ENCODE measurements at regions not wholly inside any gene's neighbourhood (a gene's known extent, or its start where the extent isn't known, plus 50 kb on each side); places are given as distances from the start of the nearest gene placed in this dataset.

GRCh38 chr3:54053882-54054281 lies 68.5 kb upstream of the CACNA2D3 start:
- Histone ChIP-seq H3K9me3 (ENCODE audit: low read depth, low read length) (no peaks in the 10 kb centered on the region), H3K36me3 (ENCODE audit: insufficient read depth, low read length) (no peaks in the 10 kb centered on the region), H3K4me3 (no peak overlapping the region), H3K27ac (no peak overlapping the region), H3K9ac (ENCODE audit: insufficient read length) (no peak overlapping the region)
- TF ChIP-seq FOXP2 (optimal IDR thresholded peaks at IDR 0.05; ENCODE audit: control extremely low read depth, extremely low read length, insufficient read depth) (no peak), EZH2 (IDR thresholded peaks at IDR 0.05) (no peak), POLR2AphosphoS5 (IDR thresholded peaks at IDR 0.05; ENCODE audit: borderline replicate concordance, low read depth, low read length) (no peak)
- DNase-seq (ENCODE audit: low read depth, low spot score): no peak

- DNase-seq (ENCODE audit: low read depth, low spot score): no peak
Observed at GRCh38 chr3:54053211-54053610, 69.1 kb upstream of the CACNA2D3 start.

DNA sequence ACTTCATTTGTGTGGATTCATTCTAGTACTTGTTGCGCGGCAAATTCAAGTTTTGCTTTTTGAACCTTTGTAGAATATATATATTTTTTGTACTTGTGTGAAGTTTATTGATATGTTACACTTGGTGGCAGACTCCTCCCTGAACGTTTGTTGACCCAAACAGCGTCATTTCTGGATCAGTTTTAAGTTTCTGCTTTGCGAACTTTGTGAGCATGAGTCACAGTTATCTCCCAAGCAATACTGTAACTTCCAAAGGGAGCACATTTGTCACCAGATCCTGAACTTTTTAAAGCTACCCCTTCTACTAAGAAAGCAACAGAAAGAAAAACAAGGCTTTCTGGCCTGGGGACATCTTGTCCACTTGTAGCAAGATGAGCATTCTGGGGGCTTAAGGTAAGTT lies 74.8 kb upstream of the CACNA2D3 start:
- DNase-seq (ENCODE audit: low read depth, low spot score): no peak
- Histone ChIP-seq H3K4me3 (no peak overlapping the region), H3K9me3 (ENCODE audit: low read depth, low read length) (no peaks in the 10 kb centered on the region), H3K36me3 (ENCODE audit: insufficient read depth, low read length) (no peaks in the 10 kb centered on the region), H3K9ac (ENCODE audit: insufficient read length) (no peak overlapping the region), H3K27ac (no peak overlapping the region)
- TF ChIP-seq EZH2 (IDR thresholded peaks at IDR 0.05): no peak
- TF ChIP-seq FOXP2 (optimal IDR thresholded peaks at IDR 0.05; ENCODE audit: control extremely low read depth, extremely low read length, insufficient read depth): no peak
- TF ChIP-seq POLR2AphosphoS5 (IDR thresholded peaks at IDR 0.05; ENCODE audit: borderline replicate concordance, low read depth, low read length): no peak

More at GRCh38 chr3:54053211-54053610, 69.1 kb upstream of the CACNA2D3 start:
- TF ChIP-seq EZH2 (IDR thresholded peaks at IDR 0.05) (no peak), POLR2AphosphoS5 (IDR thresholded peaks at IDR 0.05; ENCODE audit: borderline replicate concordance, low read depth, low read length) (no peak), FOXP2 (optimal IDR thresholded peaks at IDR 0.05; ENCODE audit: control extremely low read depth, extremely low read length, insufficient read depth) (no peak)
- Histone ChIP-seq H3K9me3 (ENCODE audit: low read depth, low read length) (no peaks in the 10 kb centered on the region), H3K27ac (no peak overlapping the region), H3K4me3 (no peak overlapping the region), H3K9ac (ENCODE audit: insufficient read length) (no peak overlapping the region), H3K36me3 (ENCODE audit: insufficient read depth, low read length) (no peaks in the 10 kb centered on the region)

DNA sequence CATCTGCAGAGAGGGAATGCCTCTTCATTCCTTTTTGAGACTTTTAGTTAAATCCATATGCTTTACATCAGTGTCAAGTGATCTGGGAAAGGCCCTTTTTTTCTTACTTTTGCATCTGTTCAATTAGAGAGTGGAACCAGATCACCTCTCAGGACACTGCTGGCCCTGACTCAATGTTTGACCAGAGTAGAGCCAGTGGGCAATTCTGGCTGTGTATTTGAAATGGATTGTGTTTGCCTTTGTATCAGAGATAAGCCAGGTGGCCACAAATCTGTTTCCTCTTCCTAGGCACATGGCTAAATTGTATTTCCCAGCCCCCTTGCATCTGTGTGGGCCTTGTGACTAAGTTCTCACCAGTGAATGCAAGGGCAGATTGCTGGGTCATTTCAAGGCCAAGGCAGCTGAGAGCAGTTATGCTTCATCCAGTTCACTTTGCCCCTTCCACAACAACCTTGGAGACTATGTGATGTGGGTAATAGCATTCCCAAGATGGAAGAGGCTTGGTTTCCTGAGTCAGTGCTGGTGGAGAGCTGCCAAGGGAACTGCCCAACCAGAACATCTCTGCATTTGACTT lies 75.6 kb upstream of the CACNA2D3 start:
- Histone ChIP-seq H3K4me3 (no peak overlapping the region), H3K36me3 (ENCODE audit: insufficient read depth, low read length) (no peaks in the 10 kb centered on the region), H3K9ac (ENCODE audit: insufficient read length) (no peak overlapping the region), H3K27ac (no peak overlapping the region), H3K9me3 (ENCODE audit: low read depth, low read length) (no peaks in the 10 kb centered on the region)
- TF ChIP-seq FOXP2 (optimal IDR thresholded peaks at IDR 0.05; ENCODE audit: control extremely low read depth, extremely low read length, insufficient read depth): no peak
- no peak for TF ChIP-seq POLR2AphosphoS5 (IDR thresholded peaks at IDR 0.05; ENCODE audit: borderline replicate concordance, low read depth, low read length)
- no peak for TF ChIP-seq EZH2 (IDR thresholded peaks at IDR 0.05)
- DNase-seq (ENCODE audit: low read depth, low spot score): no peak

GRCh38 chr3:54045061-54045815 lies 77.1 kb upstream of the CACNA2D3 start:
- TF ChIP-seq EZH2 (IDR thresholded peaks at IDR 0.05): no peak
- TF ChIP-seq FOXP2 (optimal IDR thresholded peaks at IDR 0.05; ENCODE audit: control extremely low read depth, extremely low read length, insufficient read depth): no peak
- no peak for TF ChIP-seq POLR2AphosphoS5 (IDR thresholded peaks at IDR 0.05; ENCODE audit: borderline replicate concordance, low read depth, low read length)
- Histone ChIP-seq H3K36me3 (ENCODE audit: insufficient read depth, low read length) (no peaks in the 10 kb centered on the region), H3K27ac (no peak overlapping the region), H3K4me3 (no peak overlapping the region), H3K9ac (ENCODE audit: insufficient read length) (no peak overlapping the region), H3K9me3 (ENCODE audit: low read depth, low read length) (no peaks in the 10 kb centered on the region)
- DNase-seq (ENCODE audit: low read depth, low spot score): no peak

GRCh38 chr3:54042259-54042823 lies 80.0 kb upstream of the CACNA2D3 start:
- DNase-seq (ENCODE audit: low read depth, low spot score): no peak
- H3K27ac ChIP-seq: no peak overlapping the region
- TF ChIP-seq EZH2 (IDR thresholded peaks at IDR 0.05) (no peak), FOXP2 (optimal IDR thresholded peaks at IDR 0.05; ENCODE audit: control extremely low read depth, extremely low read length, insufficient read depth) (no peak), POLR2AphosphoS5 (IDR thresholded peaks at IDR 0.05; ENCODE audit: borderline replicate concordance, low read depth, low read length) (no peak)
- H3K9me3 ChIP-seq (ENCODE audit: low read depth, low read length): no peaks in the 10 kb centered on the region
- no peak overlapping the region for H3K4me3 ChIP-seq
- H3K36me3 ChIP-seq (ENCODE audit: insufficient read depth, low read length): no peaks in the 10 kb centered on the region
- H3K9ac ChIP-seq (ENCODE audit: insufficient read length): no peak overlapping the region

DNA sequence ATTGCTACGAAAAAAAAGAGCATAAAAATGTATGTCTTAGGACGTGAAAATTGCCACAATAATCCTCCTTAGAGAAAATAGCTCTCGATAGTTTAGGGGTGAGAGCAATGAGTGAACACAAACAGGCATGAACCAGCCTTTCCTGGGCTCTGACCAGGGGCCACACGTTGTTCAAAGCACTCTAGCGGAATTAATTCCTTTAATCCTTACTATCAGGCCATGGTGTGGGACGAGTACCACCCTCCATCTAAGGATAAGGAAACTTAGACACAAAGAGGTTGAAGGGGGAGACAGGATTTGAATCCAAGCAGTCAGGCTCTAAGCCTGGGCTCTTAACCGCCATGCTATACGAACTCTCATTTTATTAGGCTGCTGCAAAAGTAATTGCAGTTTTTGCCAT lies 81.9 kb upstream of the CACNA2D3 start:
- Histone ChIP-seq H3K9ac (ENCODE audit: insufficient read length) (no peak overlapping the region), H3K27ac (no peak overlapping the region), H3K4me3 (no peak overlapping the region), H3K9me3 (ENCODE audit: low read depth, low read length) (no peaks in the 10 kb centered on the region), H3K36me3 (ENCODE audit: insufficient read depth, low read length) (no peaks in the 10 kb centered on the region)
- TF ChIP-seq FOXP2 (optimal IDR thresholded peaks at IDR 0.05; ENCODE audit: control extremely low read depth, extremely low read length, insufficient read depth) (no peak), EZH2 (IDR thresholded peaks at IDR 0.05) (no peak), POLR2AphosphoS5 (IDR thresholded peaks at IDR 0.05; ENCODE audit: borderline replicate concordance, low read depth, low read length) (no peak)
- no peak for DNase-seq (ENCODE audit: low read depth, low spot score)

GRCh38 chr3:54038391-54038790 lies 84.0 kb upstream of the CACNA2D3 start:
- Histone ChIP-seq H3K27ac (no peak overlapping the region), H3K4me3 (no peak overlapping the region), H3K9me3 (ENCODE audit: low read depth, low read length) (no peaks in the 10 kb centered on the region), H3K36me3 (ENCODE audit: insufficient read depth, low read length) (no peaks in the 10 kb centered on the region), H3K9ac (ENCODE audit: insufficient read length) (no peak overlapping the region)
- no peak for TF ChIP-seq EZH2 (IDR thresholded peaks at IDR 0.05)
- no peak for TF ChIP-seq POLR2AphosphoS5 (IDR thresholded peaks at IDR 0.05; ENCODE audit: borderline replicate concordance, low read depth, low read length)
- TF ChIP-seq FOXP2 (optimal IDR thresholded peaks at IDR 0.05; ENCODE audit: control extremely low read depth, extremely low read length, insufficient read depth): no peak
- no peak for DNase-seq (ENCODE audit: low read depth, low spot score)
